NCI-H128 (cell line): ENCODE measurements at regions not wholly inside any gene's neighbourhood (a gene's known extent, or its start where the extent isn't known, plus 50 kb on each side); places are given as distances from the start of the nearest gene placed in this dataset.

ENCODE experiments used
- DNase-seq: peaks from one replicate; lab custom pipeline; 2025; ENCODE audit not compliant: unreplicated experiment; lab: John Stamatoyannopoulos, UW

GRCh38 chr3:107028086-107028485, 349.2 kb upstream of the CCDC54 start:
- DNase-seq, result no peak

GRCh38 chr3:107028626-107029025, 348.6 kb upstream of the CCDC54 start:
- no peak for DNase-seq

DNA sequence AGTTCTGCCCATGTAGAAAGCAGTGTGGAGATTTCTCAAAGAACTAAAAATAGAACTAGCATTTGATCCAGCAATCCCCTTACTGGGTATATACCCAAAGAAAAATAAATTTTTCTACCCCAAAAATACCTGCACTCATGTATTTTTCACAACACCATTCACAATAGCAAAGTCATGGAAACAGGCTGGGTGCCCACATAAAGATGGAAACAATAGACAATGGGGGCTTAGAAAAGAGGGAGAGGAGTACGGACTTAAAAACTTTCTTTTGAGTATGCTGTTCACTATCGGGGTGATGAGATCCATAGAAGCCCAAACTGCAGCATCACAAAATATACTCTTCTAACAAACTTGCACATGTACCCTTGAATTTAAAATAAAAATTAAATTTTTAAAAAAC, 345.1 kb upstream of the CCDC54 start:
- DNase-seq, result no peak

DNA sequence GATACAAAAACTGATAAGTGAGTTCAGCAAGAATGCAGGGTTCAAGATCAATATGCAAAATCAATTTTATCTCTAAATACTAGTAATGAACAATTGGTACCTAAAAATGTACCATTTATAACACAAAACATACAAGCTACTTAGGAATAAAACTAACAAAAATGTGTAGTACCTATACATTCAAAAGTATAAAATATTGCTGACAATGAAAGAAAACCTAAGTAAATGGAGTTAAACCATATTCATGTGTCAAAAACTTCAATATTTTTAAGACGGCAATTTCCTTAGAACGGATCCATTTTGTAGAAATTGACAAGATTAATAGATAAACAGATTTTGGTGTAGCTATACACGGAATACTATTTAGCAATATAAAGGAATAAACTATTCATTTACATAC, 343.1 kb upstream of the CCDC54 start:
- DNase-seq, result no peak

DNA sequence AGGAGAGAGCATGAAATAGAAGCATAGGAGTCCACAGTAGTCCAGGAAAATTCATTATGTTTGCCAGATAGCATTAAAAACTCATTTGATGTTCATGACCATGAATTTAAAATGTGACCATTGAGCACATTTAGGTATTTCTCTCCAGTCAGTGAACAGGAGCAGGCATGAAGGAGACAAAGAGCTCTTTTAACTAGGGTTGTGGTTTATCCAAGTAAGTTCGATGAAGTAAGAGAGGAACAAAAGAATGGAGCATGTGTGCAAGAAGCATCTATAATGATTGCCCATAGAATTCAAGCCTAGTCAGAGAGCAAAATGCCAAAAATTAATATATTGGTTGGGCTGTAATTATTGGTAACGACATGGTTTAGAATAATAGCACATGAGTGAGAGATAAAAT, 342.1 kb upstream of the CCDC54 start:
- no peak for DNase-seq

GRCh38 chr3:107044677-107045076, 332.6 kb upstream of the CCDC54 start:
- no peak for DNase-seq

DNA sequence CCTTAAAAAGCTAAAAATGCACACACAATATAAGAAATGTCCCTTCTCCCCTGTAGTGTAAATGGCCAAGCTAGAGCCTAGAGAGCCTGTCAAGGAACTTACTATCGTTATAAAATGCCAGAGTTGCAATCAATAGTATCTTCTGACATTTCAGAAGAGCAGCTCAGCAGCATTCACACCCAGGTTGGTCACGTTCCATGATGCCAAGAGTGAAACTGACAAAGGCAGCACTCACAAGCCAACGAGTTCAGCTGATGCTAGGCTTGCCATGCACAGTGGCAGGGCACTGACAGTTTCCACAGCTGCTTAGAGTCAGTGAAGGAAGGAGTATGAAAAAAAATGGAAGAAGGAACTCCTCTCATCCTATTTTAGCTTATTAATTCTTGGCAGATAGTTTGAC, 331.4 kb upstream of the CCDC54 start:
- DNase-seq, result no peak

GRCh38 chr3:107055181-107055942, 321.9 kb upstream of the CCDC54 start:
- DNase-seq, result no peak

GRCh38 chr3:107061466-107061865, 315.8 kb upstream of the CCDC54 start:
- no peak for DNase-seq

DNA sequence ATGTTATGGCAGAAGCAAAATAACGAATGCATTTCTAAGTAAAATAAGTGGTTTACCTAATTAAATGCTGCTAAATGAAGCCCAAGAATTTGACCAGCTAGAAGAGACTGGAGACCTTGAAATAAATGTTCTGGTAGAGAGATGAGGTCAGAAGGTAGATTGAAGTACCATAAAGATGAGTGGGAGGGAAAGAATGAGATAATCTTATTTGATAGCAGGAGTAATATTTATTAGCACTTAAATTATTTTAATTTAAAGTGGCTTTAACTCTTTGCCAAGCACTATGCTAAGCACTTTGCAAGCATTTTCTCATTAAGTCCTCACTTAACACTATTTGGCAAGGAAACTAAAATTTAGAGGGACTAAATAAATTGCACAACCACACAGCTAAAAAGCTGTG, 314.9 kb upstream of the CCDC54 start:
- no peak for DNase-seq

- no peak for DNase-seq
Measured at GRCh38 chr3:107062787-107063186, 314.5 kb upstream of the CCDC54 start.

DNA sequence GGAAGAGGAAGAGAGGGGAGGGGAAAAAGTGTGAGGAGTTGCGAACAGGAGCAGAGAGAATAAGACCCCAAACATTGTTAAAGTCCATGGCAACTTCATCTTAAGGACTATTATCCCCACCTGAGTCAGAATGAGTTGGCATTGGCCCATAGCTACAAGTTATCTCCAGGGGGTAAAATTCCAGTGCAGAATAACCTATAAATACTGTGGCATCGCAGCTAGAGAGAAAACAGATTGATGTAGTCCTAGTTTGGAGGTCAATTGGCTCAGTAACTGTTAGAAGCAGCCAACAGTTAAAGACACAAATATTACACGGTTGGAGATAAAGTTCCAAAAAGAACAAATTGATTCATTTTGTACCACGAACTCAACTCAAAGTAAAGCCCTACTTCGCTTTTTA, 313.9 kb upstream of the CCDC54 start:
- no peak for DNase-seq

- DNase-seq, result peak; percentile 43
Measured at GRCh38 chr3:107064405-107065060, 312.7 kb upstream of the CCDC54 start.

DNA sequence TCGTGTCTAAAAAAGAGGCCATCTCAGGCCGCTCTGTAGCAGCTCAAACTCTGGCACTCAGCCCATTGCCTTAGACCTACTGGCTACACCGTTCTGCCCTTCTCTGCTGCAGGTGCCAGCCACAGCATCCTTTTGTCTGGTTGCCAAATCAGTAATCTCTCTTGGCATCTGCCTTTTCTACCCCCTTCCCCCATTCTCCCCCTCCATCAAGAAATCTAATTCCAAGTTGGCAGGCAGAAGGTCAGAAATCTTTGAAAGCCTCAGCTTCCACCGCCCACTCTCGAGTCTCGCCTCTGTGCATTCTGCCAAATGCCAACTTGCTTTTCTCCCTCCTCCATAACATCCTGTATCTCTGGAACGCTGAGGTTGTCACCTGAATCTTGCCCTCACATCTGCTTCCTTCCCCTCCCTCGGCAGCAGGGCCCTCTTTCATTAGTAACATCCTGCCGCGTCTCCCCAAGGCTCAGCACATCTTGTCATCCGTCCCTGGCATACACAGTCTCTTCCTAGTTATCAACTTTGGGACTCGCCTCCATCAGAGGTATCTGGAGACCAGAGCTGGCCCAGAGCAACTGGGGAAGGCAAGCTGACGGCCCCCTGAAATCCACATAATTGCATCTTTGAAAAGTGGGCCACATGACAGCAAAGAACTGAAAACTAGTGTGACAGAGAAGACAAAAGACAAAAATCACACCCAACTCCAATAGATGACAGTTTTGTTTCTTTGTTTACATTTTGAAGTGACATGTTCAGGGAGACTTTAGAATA, 312.0 kb upstream of the CCDC54 start:
- DNase-seq, result peak; percentile 10

GRCh38 chr3:107067421-107067820, 309.8 kb upstream of the CCDC54 start:
- DNase-seq, result no peak

- no peak for DNase-seq
Measured at GRCh38 chr3:107068980-107069379, 308.3 kb upstream of the CCDC54 start.

DNA sequence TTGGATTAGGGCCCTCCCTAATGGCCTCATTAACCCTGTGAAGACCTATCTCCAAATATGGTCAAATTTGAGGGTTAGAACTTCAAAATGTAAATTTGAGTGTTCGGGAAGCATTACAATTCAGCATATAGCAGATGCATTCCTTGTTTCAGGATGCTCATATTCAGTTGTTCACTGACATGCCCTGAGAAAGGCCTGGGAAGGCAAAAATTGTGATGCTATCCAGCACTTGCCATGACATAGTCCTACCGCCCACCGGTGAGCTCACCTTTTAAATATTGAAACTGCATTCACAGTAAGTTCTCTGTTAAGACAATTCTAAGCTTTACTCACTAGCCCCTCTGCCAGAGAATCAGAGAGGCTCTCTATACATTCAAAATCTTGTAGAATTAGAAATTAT, 300.3 kb upstream of the CCDC54 start:
- DNase-seq, result no peak

- no peak for DNase-seq
Measured at GRCh38 chr3:107077391-107077790, 299.8 kb upstream of the CCDC54 start.

- no peak for DNase-seq
Measured at GRCh38 chr3:107082527-107082926, 294.7 kb upstream of the CCDC54 start.

DNA sequence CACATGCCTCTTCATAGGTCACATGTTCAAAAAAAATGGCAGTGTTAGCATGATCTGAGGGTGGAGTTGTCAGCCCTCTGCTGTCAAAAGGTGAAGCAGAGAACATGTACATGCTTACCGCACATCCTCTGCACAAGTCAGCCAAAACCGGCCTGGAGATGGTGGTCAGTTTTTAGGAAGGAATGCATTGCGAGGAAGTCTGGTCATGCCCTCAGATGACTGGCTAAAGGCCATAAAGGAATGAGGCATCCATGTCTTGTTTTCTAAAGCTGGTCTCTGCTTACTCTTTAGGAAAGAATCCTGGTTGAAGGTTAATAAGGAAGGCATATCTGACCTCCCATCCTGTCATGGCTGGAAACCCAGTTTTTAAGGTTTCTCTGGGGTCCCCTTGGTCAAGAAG, 292.0 kb upstream of the CCDC54 start:
- no peak for DNase-seq

DNA sequence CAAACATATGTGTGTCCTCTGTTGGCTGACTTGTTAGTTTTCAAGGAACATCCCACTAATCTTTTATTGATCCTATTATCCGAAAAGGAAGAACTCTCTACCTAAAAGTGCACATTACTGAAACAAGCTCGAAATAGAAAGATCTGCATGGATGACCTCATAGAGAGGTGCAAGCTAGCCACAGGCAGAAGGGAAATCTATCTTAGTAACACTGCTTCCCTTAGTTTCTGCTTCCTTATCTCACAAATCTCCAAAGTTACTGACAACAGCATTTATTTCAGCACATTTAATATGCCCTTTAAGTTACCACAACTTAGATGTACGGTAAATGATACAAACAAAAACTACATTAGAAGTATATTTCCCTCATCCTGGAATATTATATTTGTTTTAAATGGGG, 285.1 kb upstream of the CCDC54 start:
- DNase-seq, result no peak

DNA sequence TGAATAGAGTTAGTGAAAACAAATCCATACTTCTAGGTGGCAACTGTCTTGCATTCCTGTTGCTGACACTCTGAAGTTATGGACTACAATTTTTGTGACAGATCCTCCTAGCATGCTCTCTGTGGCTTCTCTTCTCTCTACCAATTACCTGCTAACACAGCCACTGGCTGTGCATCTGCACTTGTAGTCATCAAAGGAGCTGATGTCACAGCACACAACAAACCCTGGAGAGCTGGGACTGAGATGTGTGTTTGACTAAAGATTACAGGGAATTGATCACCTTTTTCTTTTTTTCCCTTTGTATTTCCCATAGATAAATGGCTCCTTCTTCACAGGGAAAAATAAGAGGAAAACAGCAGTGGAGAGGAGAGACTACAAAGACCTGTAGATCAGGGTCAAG, 278.4 kb upstream of the CCDC54 start:
- DNase-seq, result no peak
